ENCODE measurements at regions not wholly inside any gene's neighbourhood (a gene's known extent, or its start where the extent isn't known, plus 50 kb on each side); places are given as distances from the start of the nearest gene placed in this dataset.
"Not testable (repeated sequence)": the region's sequence is repeated elsewhere in the genome, so short reads cannot be mapped to it uniquely, and the experiment has no call there.

- no peak for DNase-seq (ENCODE audit: low spot score)
These were observed 62.6 kb upstream of the PAX8 start for GRCh38 chr2:113341191-113341869.

- no peak for DNase-seq (ENCODE audit: low spot score)
These were observed 59.1 kb upstream of the PAX8 start for GRCh38 chr2:113337809-113338208.

GRCh38 chr2:113336040-113336439 lies 57.3 kb upstream of the PAX8 start:
- DNase-seq (ENCODE audit: low spot score) = not testable (repeated sequence)

GRCh38 chr2:113334147-113334546 lies 55.4 kb upstream of the PAX8 start:
- DNase-seq (ENCODE audit: low spot score) = no peak

- not testable (repeated sequence) for DNase-seq (ENCODE audit: low spot score)
These were observed 55.0 kb upstream of the PAX8 start for GRCh38 chr2:113333735-113334134.

GRCh38 chr2:113330060-113330767 lies 51.5 kb upstream of the PAX8 start:
- DNase-seq (ENCODE audit: low spot score) = not testable (repeated sequence)

DNA sequence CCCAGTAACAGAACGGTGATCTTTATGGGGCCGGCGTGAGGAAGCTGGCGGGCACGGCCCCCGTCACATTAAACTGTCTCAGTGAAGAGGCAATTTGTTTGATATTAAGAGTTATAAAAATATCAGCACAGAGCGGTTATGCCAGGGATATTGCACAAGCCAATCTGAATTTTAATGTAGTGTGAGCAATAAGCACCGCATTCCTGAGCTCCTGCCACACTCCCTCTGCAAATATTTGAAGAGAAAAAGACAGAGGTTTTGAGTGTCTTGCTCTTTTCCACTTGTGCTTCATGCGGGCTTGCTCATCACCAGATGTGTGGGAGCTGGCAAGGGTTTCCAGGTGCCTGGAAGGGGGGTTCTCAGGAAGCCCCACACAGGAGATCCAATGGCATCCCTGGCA lies 50.3 kb upstream of the PAX8 start:
- not testable (repeated sequence) for DNase-seq (ENCODE audit: low spot score)

GRCh38 chr2:113328572-113328971 lies 49.9 kb upstream of the PAX8 start:
- DNase-seq (ENCODE audit: low spot score) = peak; percentile 34
